ENCODE measurements at regions not wholly inside any gene's neighbourhood (a gene's known extent, or its start where the extent isn't known, plus 50 kb on each side); places are given as distances from the start of the nearest gene placed in this dataset.

- FAIRE-seq = no peak
These were observed 510.8 kb downstream of the SHQ1 start for GRCh38 chr3:72337480-72337855.

GRCh38 chr3:72336821-72337479 lies 511.3 kb downstream of the SHQ1 start:
- FAIRE-seq = no peak

- FAIRE-seq = no peak
These were observed 512.1 kb downstream of the SHQ1 start for GRCh38 chr3:72336114-72336651.

GRCh38 chr3:72335458-72336095 lies 512.7 kb downstream of the SHQ1 start:
- FAIRE-seq = no peak

GRCh38 chr3:72334681-72335457 lies 513.4 kb downstream of the SHQ1 start:
- no peak for FAIRE-seq

- no peak for FAIRE-seq
These were observed 515.6 kb downstream of the SHQ1 start for GRCh38 chr3:72332689-72333088.

- FAIRE-seq = no peak
These were observed 516.2 kb downstream of the SHQ1 start for GRCh38 chr3:72332036-72332435.

- no peak for FAIRE-seq
These were observed 517.2 kb downstream of the SHQ1 start for GRCh38 chr3:72331076-72331475.

GRCh38 chr3:72329354-72329753 lies 518.9 kb downstream of the SHQ1 start:
- no peak for FAIRE-seq

GRCh38 chr3:72328755-72329277 lies 519.4 kb downstream of the SHQ1 start:
- FAIRE-seq = no peak

- no peak for FAIRE-seq
These were observed 521.2 kb downstream of the SHQ1 start for GRCh38 chr3:72327008-72327407.

- FAIRE-seq = no peak
These were observed 523.9 kb downstream of the SHQ1 start for GRCh38 chr3:72324253-72324811.

- no peak for FAIRE-seq
These were observed 524.5 kb downstream of the SHQ1 start for GRCh38 chr3:72323773-72324172.

GRCh38 chr3:72322264-72322976 lies 525.8 kb downstream of the SHQ1 start:
- no peak for FAIRE-seq

GRCh38 chr3:72320955-72321303 lies 527.3 kb downstream of the SHQ1 start:
- FAIRE-seq = no peak

GRCh38 chr3:72320095-72320954 lies 527.9 kb downstream of the SHQ1 start:
- no peak for FAIRE-seq

GRCh38 chr3:72319194-72320094 lies 528.8 kb downstream of the SHQ1 start:
- no peak for FAIRE-seq

GRCh38 chr3:72318504-72319193 lies 529.6 kb downstream of the SHQ1 start:
- FAIRE-seq = no peak

- no peak for FAIRE-seq
These were observed 530.8 kb downstream of the SHQ1 start for GRCh38 chr3:72317491-72317890.
